ENCODE measurements at regions not wholly inside any gene's neighbourhood (a gene's known extent, or its start where the extent isn't known, plus 50 kb on each side); places are given as distances from the start of the nearest gene placed in this dataset.

DNA sequence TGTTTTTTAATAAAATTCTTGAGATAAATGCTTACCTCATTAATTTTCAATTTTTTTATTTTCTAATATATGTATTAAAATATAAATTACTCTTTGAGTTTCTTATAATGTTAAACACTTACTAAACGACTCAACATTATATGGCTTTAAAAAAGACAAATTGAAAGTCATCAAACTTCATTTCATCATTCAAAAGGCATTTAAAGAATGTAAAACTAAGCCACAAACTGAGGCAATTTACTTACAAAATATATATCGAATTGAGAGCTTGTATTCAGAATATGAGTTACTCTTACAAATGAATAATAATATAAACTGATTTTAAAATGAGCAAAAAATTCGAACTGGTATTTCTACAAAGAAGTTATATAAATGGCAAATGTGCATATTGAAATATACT, 1262.2 kb upstream of the PIK3C3 start:
- TF ChIP-seq FOXM1 (IDR thresholded peaks at IDR 0.05; ENCODE audit: borderline replicate concordance), result no peak
- no peak for TF ChIP-seq SP1 (IDR thresholded peaks at IDR 0.05)

Measured in HEK293T (cell line).